HG02970 (cell line): ENCODE measurements at regions not wholly inside any gene's neighbourhood (a gene's known extent, or its start where the extent isn't known, plus 50 kb on each side); places are given as distances from the start of the nearest gene placed in this dataset.

ENCODE experiments used
- ATAC-seq: cut with Tn5 transposase; IDR thresholded peaks from one replicate; pipeline ENCODE4 v1.9.1; 2021; ENCODE audit warnings: mild to moderate bottlenecking, moderate library complexity, moderate number of reproducible peaks; ENCODE audit not compliant: unreplicated experiment, low FRiP score

GRCh38 chr4:123301923-123302322 lies 94.7 kb upstream of the SPRY1 start:
- no peak for ATAC-seq

- peak; percentile 65 for ATAC-seq
Observed at GRCh38 chr4:123304151-123304964, 92.2 kb upstream of the SPRY1 start.

- ATAC-seq, result no peak
Observed at GRCh38 chr4:123305736-123306135, 90.9 kb upstream of the SPRY1 start.

- ATAC-seq, result no peak
Observed at GRCh38 chr4:123306769-123307168, 89.8 kb upstream of the SPRY1 start.

GRCh38 chr4:123308667-123309066 lies 87.9 kb upstream of the SPRY1 start:
- no peak for ATAC-seq

- ATAC-seq, result no peak
Observed at GRCh38 chr4:123312116-123312515, 84.5 kb upstream of the SPRY1 start.

- no peak for ATAC-seq
Observed at GRCh38 chr4:123312951-123313592, 83.5 kb upstream of the SPRY1 start.

- no peak for ATAC-seq
Observed at GRCh38 chr4:123315617-123316016, 81.0 kb upstream of the SPRY1 start.

- no peak for ATAC-seq
Observed at GRCh38 chr4:123317211-123317610, 79.4 kb upstream of the SPRY1 start.

- no peak for ATAC-seq
Observed at GRCh38 chr4:123319639-123320038, 77.0 kb upstream of the SPRY1 start.

- ATAC-seq, result no peak
Observed at GRCh38 chr4:123323998-123324397, 72.6 kb upstream of the SPRY1 start.

- peak; percentile 91 for ATAC-seq
Observed at GRCh38 chr4:123325241-123325681, 71.3 kb upstream of the SPRY1 start.

- ATAC-seq, result no peak
Observed at GRCh38 chr4:123327346-123327745, 69.2 kb upstream of the SPRY1 start.

GRCh38 chr4:123327846-123328429 lies 68.7 kb upstream of the SPRY1 start:
- ATAC-seq, result no peak

GRCh38 chr4:123338715-123339114 lies 57.9 kb upstream of the SPRY1 start:
- ATAC-seq, result no peak

GRCh38 chr4:123339507-123340380 lies 56.9 kb upstream of the SPRY1 start:
- ATAC-seq, result no peak

GRCh38 chr4:123340381-123340701 lies 56.3 kb upstream of the SPRY1 start:
- no peak for ATAC-seq

- ATAC-seq, result no peak
Observed at GRCh38 chr4:123342498-123342897, 54.1 kb upstream of the SPRY1 start.

GRCh38 chr4:123343400-123344041 lies 53.1 kb upstream of the SPRY1 start:
- no peak for ATAC-seq
